Colon (tissue), 2 donors: ENCODE measurements at regions not wholly inside any gene's neighbourhood (a gene's known extent, or its start where the extent isn't known, plus 50 kb on each side); places are given as distances from the start of the nearest gene placed in this dataset.

ENCODE experiments used
- FAIRE-seq: peaks from 2 replicates; lab custom pipeline; 2012; peaks lifted over from hg19 to GRCh38; lab: Jason Lieb, UNC
- donor health status: control.
- donor health status: control.

DNA sequence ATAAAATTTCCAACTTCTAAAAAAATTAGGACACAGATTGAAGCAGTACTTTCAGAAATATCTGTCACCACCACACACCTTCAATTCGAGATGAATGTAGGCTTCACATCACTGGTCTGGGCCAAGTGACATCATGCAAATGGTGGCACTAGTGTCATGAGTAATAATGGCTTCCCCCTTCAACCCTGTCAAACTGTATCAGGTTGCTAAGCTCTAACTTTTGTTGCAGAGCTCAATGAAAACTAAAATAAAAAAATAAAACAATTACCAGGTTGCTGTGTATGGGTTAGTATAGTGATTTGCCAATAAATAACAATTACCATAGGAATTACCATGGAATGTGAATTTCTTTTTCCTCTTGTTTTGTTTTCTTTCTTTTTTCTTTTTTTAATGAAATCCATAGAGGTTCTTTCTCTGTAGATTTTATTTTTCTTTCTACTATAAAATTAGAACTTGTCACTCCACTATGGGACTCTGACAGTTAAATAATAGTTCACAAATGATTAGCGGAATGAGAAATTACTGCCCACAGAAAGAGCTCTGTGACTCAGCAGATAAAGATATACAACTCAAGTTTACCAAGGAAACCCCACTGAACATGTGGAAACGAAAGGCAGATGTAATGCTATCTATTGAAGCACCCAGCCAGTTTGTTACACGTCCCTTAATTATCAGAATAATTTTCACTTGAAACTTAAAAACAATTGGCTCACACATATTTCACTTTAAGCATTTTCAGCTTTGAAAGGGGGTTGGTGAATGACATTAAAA is 783.8 kb upstream of the WWC1 start:
- FAIRE-seq, result no peak

- no peak for FAIRE-seq
Measured at GRCh38 chr5:167509076-167509475, 782.4 kb upstream of the WWC1 start.

GRCh38 chr5:167511276-167511675 is 780.2 kb upstream of the WWC1 start:
- FAIRE-seq, result no peak

DNA sequence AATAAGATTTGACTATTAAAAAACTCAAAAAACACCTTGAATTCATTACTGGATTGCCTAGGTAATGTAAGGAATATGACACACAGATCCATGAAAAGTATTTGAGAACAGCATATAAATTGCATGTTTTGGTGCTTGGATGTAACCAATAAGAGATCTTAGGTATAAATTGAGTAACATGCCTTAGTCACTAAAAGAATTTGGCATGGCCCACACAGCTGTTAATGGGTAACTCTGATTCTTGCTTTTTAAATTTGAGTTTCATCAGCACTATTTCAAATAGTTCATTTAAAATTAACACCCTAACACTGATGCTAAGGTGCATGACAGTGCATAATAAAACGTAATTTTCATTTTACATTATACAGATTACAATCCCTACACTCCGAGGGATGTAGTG is 779.3 kb upstream of the WWC1 start:
- no peak for FAIRE-seq

GRCh38 chr5:167513381-167513780 is 778.1 kb upstream of the WWC1 start:
- no peak for FAIRE-seq

DNA sequence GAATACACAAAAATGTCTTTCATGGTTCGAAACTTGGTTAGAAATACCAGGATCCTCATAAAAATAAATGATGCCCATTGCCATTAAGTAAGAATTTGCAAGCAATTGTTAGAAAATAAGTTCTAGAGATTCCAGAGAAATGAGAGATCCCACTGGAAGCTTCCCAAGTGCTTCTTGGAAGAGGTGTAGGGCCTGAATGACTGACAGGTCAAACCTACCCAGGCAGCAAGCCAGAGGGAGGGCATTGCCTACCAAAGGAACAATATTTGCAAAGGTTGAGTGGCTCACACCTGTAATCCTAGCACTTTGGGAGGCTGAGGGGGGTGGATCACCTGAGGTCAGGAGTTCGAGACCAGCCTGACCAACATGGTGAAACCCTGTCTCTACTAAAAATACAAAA is 777.0 kb upstream of the WWC1 start:
- FAIRE-seq, result no peak

DNA sequence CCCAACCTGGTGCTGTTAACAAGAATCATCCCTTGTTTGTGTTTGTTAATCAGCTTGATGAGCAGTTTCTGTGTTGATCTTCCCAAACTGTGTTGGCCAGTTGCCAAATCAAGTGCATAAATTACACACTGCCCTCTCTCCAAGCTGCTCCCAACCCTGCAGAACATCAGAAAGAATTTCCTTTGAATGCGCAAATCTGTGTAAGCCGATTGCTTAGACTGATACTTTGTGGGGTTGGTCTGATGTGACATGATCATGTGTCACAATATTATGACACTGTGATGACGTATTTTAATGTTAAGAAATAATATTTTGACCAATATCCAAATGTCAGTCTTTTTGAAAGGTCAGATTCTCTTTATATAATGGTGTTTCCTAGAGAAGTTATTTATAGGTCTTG is 766.4 kb upstream of the WWC1 start:
- FAIRE-seq, result no peak

DNA sequence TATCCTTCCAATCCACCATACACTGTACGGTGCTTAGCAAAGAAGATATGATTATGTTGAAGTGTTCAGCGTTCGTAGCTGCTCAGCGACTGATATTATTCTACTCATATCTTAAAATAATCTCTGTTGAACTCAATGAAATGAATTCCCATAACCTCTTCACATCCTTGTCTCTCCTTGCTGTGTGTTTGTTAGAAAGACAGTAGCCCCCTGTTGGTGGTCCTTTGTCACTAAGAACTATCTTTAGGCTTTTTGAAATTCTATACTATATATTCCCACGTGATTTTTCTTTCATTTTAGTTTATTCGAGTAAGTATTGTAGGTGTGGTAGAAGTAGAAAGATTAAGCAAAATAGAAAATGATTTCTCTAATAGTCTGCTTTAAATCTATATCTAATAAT is 762.8 kb upstream of the WWC1 start:
- no peak for FAIRE-seq

DNA sequence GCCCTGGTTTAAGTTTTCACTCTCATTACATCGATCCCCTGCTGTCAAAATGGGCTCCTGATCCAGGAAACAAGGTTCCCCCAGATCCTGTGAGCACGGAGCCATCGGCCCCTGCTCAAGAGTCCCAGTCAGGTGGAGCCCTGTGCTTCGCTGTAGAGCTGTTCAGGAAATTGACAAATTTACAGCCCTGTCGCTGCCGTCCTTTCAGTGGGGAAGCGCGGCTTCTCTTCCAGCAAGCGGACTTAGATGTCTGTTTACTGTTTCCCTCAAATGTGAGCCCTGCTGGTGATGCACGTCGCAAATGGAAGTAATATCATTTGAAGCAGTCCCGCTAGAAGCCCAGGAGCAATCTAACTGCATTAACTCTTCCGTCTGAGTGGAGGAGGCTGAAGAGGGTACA is 760.9 kb upstream of the WWC1 start:
- no peak for FAIRE-seq

GRCh38 chr5:167533814-167534795 is 757.3 kb upstream of the WWC1 start:
- FAIRE-seq, result no peak

GRCh38 chr5:167539747-167540146 is 751.7 kb upstream of the WWC1 start:
- no peak for FAIRE-seq

DNA sequence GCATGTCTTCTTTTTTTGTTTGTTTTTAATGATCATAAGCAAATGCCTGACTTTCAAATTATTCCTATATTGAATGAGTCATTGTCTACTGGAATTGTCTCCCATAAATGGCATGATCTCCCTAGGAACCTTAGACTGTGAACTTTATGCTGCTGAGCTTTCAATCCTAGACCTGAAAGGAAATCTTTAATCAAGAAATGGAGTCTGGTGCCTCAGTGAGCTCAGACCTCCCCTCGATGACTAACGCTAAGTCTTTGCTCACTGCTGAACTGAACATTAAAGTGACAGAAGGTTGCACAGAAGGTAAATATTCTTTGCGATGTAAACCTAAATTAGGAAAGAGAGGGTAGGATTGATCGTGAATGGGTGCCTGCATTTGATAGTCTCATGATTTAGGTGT is 745.2 kb upstream of the WWC1 start:
- FAIRE-seq, result no peak

DNA sequence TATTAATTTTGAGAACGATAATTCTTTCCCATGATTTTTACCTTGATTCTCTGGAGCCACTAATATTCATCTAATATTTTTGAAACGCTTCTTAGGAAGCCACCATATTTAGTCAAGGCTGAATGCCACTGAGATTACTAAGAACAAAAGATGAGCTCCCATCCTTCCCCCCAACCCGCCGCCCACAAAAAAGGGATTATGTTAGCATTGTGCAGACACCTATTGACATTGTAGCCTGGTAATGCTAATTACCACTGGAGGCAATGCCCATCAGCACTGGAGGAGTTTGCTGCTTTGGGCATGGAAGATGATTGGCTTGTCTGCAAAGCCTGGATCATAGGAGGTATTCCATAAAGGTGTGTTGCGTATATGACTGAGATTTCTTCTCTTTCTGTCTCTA is 739.1 kb upstream of the WWC1 start:
- FAIRE-seq, result no peak

DNA sequence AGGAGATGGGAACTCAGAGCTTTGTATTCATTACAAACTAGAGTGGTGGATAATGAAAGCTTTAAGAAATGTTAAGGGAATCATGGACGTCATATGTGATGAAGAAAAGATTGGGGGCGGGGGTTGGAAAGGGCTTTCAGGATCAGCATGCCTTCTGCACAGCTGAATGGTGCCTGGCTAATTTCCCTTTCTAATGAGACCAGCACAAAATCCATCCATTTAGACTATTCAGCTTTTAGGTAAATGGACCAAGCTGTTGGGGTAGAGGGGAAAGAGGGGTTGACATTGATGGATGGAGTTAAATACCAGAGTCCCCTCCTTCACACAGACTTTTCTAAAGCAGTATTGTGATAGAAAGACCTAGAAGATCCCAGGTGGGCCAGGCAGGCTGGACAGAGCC is 737.9 kb upstream of the WWC1 start:
- no peak for FAIRE-seq

DNA sequence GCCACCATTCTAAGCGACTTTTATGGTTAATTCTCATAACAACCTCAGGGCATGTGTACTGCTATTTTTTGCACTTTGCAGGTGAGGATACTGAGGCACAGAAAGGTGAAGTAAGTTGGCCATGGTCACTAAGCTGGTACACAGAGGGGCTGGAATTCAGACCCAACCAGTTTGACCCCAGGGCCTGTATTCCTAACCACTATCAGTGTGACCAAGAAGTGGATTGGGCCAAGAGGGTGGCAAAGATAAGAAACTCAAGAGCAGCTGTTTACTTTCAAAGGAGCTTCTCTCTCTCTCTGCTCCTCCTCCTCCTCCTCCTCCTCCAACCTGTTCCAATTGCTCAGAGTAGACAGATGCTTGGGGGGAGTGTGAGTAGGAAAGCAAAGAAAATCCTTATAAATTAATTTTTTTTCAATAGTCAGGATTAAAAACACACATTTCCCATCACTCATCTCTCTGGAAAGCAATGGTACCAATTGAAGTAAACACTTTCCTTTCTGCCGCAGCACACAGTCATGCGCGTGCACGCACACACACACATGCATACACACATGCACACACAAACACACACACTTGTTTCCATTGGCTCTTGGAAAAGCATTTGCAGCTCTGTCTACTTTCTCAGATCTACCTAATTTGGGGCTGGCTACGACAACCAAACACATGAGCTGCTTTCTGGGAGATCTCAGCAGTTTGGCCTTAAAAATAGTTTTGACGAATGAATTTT is 736.7 kb upstream of the WWC1 start:
- no peak for FAIRE-seq

DNA sequence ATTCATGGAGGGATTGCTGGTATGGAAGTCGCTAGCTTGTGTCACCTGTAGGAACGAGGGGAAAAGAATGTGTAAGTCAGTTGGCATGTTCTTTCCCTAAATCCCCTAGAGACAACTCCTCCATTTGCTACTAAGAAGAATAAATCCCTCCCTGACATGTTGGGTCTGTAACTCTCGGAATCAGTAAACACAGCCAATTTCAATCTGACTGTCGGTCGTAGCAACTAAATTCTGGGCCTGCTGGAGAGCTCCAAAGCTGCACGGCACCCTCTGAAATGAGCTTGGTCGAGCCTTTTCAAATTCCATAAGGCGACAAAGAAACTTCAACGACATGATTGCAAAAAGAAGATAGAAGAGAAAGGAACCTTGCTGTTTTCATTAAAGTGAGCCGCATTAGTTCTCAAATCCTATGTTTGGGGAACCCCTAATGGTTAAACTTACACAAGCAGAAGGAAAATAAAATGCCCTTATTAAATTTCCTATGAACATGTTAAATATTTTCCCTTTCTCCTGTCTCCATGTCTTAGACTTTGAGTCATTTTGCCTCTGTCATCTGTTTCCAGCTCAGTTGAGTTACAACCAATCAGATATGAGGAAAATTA is 735.8 kb upstream of the WWC1 start:
- no peak for FAIRE-seq

DNA sequence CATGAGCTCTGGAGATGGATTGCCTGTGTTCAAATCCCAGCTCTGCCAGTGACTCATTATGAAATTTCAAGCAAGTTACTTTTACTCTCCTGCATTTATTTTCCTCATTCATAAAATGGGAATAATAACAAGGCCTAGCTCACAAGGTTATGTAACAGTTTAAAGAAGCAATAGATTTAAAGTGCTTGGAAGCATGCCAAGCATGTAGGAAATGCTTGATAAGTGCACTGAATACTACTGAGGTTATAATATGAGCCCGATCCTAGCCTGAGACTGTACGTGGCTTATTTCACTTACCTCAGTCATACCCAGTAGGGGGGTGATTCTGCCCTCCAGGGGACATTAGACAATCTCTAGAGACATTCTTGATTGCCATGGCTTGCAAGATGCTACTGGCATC is 734.1 kb upstream of the WWC1 start:
- no peak for FAIRE-seq

DNA sequence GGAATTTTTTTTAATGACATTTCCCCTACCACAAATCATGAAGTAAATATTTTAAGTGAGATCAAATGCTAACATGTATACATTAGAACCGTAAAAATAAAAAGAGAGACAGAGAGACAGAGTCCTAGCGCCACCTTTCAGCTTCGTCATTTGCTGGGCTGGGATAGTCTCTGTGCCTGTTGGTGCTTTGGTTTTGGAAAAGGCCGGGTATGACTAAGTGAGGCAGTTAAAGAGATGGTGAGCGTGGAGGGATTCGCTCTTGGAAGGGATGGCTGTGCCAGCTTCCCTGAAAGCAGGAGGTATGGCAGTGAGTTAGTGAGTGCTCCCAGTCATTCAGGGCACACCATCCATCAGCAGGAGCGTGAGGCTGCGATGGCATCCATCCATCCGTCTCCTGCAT is 729.6 kb upstream of the WWC1 start:
- FAIRE-seq, result no peak

DNA sequence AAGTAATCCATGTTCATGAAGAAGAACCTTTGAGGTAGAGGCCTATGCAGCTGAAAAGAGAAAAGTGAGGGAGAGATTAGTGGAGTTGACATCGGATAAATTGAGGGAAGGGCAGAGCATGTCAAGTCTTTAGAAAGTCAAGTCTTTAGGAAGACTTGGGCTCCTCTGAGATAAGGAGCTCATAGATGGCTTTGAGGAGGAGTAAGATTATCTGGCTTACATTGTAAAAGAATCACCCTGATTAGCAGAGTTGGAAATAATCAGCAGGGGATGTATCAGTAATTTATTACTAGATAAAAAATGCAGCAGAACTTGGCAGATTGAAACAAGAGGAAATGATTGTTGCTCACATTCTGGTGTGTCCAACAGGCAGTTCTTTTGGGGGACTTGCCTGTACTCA is 727.2 kb upstream of the WWC1 start:
- FAIRE-seq, result no peak

- no peak for FAIRE-seq
Measured at GRCh38 chr5:167565189-167565954, 726.1 kb upstream of the WWC1 start.

DNA sequence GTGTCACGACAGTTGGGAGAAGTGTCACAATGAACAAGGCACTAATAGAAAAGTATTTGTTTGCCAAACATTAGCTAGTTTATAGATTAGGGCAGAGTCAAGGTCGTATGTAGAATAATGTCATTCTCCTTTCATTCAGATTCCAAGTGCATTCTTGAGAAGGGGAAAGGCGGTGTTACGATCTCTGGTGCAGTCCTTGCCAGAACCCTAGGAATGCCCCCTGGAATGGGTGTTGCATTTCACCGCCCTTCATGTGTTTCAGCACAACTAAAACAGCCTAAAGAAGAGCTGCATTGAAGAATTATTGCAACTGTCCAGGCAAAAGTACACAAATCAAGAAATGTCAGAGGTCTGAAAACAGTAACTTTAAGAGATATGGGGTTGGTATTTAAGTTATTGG is 721.0 kb upstream of the WWC1 start:
- FAIRE-seq, result no peak

DNA sequence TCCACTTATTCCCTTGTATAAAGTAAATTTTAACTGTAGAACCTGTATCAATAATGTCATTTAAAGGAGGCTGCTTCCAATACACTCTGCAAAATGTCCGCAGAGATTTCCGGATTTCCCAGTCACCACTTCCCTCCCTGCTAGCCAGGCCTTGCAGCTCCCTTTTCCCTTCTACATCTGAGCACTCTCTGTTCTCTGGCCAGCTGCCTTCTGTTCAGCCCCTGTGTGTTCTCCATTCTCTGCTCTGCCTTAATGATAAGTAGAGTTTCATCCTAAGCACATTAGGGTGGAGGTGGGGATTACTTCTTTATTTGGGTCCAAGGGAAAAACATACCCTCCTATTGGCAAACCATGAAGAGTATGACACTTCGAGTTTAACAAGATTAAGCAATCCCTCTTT is 719.6 kb upstream of the WWC1 start:
- no peak for FAIRE-seq
